Fibroblast of the aortic adventitia (primary cell): ENCODE measurements at regions not wholly inside any gene's neighbourhood (a gene's known extent, or its start where the extent isn't known, plus 50 kb on each side); places are given as distances from the start of the nearest gene placed in this dataset.
"Not testable (repeated sequence)": the region's sequence is repeated elsewhere in the genome, so short reads cannot be mapped to it uniquely, and the experiment has no call there.

Source experiments
- DNase-seq: peaks from one replicate; pipeline ENCODE4 v3.0.0-alpha.2; 2010; ENCODE audit warnings: low read depth
- H3K4me3 ChIP-seq: 2 replicates; pipeline ENCODE4 v1.5.1; 2011; ENCODE audit warnings: low read depth, mild to moderate bottlenecking, control low read depth, low read length, moderate library complexity
- CTCF ChIP-seq: IDR thresholded peaks from 2 replicates; pipeline ENCODE4 v1.5.1; 2011; ENCODE audit warnings: mild to moderate bottlenecking, low read length, control low read depth, inconsistent platforms; ENCODE audit not compliant: insufficient read depth

GRCh38 chr17:5922476-5922875, 147.7 kb upstream of the WSCD1 start:
- DNase-seq = no peak
- H3K4me3 ChIP-seq = no peak overlapping the region
- TF ChIP-seq CTCF = no peak

GRCh38 chr17:5929721-5930120, 140.5 kb upstream of the WSCD1 start:
- no peak overlapping the region for H3K4me3 ChIP-seq
- TF ChIP-seq CTCF = no peak
- DNase-seq = no peak

- DNase-seq, H3K4me3 ChIP-seq: not testable (repeated sequence)
Measured at GRCh38 chr17:5930555-5930954, 139.6 kb upstream of the WSCD1 start.

DNA sequence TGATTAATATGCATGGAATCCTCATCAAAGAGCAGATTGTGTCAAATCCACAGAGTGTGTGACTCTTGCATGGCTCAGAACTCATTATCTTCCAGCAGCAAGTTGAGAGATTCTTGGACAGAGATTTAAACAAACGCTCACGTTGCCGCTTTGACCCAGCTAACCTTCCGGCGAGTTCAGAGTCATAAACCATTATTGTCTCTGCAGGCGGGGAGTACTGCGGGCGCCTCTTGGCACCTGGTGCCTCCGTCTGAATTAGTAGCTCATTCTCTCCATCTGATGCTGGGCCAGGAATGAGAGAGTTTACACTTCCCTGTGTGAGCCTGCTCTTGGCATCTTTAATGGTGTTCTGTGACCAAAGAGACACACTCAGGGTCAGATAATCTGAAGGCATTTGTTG, 138.6 kb upstream of the WSCD1 start:
- H3K4me3 ChIP-seq = no peak overlapping the region
- DNase-seq = no peak
- TF ChIP-seq CTCF = no peak

DNA sequence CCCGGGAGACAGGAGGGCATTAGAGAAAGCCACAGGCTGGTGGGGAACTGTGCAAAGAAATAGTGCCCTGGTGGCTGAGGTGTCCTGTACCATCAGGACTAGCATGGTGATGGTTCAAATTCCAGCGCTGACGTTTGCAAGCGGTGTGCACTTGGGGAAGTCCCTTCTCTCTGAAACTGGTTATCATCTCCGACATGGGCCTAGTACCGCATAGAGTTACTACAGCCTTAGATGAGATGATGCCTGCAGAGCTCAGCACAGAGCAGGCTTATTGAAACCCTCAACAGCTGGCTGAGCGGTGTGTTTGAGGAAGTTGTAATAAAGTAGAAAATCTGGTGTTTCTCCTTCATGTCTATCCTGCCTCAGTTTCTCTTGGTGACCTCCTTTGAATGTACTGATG, 136.7 kb upstream of the WSCD1 start:
- no peak for DNase-seq
- no peak overlapping the region for H3K4me3 ChIP-seq
- TF ChIP-seq CTCF = no peak

DNA sequence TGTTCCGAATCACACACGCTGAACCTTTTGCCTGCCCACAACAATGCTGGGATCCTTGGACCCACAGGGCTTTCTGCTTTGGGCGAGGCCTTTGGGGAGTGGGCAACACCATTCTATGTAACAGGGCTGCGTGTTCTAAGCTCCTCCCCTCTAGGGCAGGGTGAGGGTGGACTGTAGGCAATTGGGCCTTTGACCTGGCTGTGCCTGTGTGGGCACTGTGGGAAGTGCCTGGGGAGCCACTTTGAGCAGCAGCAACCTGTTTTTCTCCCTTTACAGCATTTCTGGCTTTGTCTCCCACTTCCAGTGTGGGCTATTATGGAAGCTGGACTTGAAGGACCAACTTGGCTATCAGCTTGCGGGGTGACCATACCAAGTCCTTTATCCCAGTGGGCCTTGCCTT, 128.9 kb upstream of the WSCD1 start:
- TF ChIP-seq CTCF = no peak
- DNase-seq = no peak
- no peak overlapping the region for H3K4me3 ChIP-seq

DNA sequence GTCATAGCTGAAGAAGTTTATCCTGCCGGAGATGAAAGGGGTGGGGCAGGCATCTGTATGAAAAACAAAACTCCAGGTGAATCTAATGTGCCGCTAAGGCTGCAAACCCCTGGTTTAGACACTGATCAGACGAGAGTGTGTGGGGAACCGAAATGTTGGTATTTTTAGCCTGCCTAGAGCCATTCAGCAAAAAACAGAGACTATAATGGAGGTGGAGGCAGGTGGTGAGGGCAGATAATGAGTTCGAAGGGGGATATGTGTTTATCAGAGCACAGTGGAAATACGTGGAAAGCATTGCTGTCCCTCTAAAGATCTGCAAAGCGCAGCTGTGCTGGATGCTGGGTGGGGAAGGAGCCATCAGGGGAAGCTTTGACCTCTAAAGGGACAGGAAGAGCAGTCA, 127.5 kb upstream of the WSCD1 start:
- TF ChIP-seq CTCF = no peak
- H3K4me3 ChIP-seq = no peak overlapping the region
- DNase-seq = no peak
